Transverse colon (tissue), 4 donors: ENCODE measurements at regions not wholly inside any gene's neighbourhood (a gene's known extent, or its start where the extent isn't known, plus 50 kb on each side); places are given as distances from the start of the nearest gene placed in this dataset.

Source experiments
- DNase-seq: peaks from one replicate; pipeline ENCODE4 v3.0.0-alpha.2; 2019
- H3K27ac ChIP-seq, 4 donors: fragments of 200-600 bp; sonication (generic); 2 replicates each; pipeline ENCODE4 v1.5.1; 2016 to 2018; ENCODE audit warnings: inconsistent platforms in 4 of 4
- H3K27me3 ChIP-seq: fragments of 200-600 bp; sonication (generic); 2 replicates; pipeline ENCODE4 v1.5.1; 2017; ENCODE audit warnings: inconsistent platforms
- H3K36me3 ChIP-seq, 4 donors: fragments of 200-600 bp; sonication (generic); 2 replicates each; pipeline ENCODE4 v1.5.1; 2017 to 2019; ENCODE audit warnings: inconsistent platforms in 4 of 4
- H3K4me1 ChIP-seq, 4 donors: fragments of 200-600 bp; sonication (generic); 2 replicates each; pipeline ENCODE4 v1.5.1; 2017 to 2020; ENCODE audit warnings: inconsistent platforms in 4 of 4
- H3K4me3 ChIP-seq, 4 donors: fragments of 200-600 bp; sonication (generic); 1 replicate in 1 of 4; 2 replicates in 3 of 4; pipeline versions ENCODE4 v1.5.1 to v1.6.1; 2017 to 2019; ENCODE audit warnings: inconsistent platforms in 4 of 4
- H3K9me3 ChIP-seq, 2 donors: fragments of 200-600 bp; sonication (generic); 2 replicates each; pipeline ENCODE4 v1.5.1; 2017 to 2019; ENCODE audit warnings: inconsistent platforms in 2 of 2
- EP300 ChIP-seq: sonication (generic); formaldehyde crosslinking; IDR thresholded peaks from one replicate; pipeline ENCODE4 v1.6.1; 2017; ENCODE audit warnings: antibody characterized with exemption, low read depth
- POLR2A ChIP-seq: fragments of 450-650 bp; IDR thresholded peaks from one replicate; pipeline ENCODE4 v1.6.1; 2016; ENCODE audit warnings: antibody characterized with exemption, mild to moderate bottlenecking, moderate library complexity
- POLR2AphosphoS5 ChIP-seq, 3 donors: sonication (generic); formaldehyde crosslinking; IDR thresholded peaks; one replicate each; pipeline ENCODE4 v1.6.1; 2016; ENCODE audit warnings: antibody characterized with exemption in 3 of 3
- WGBS, 2 donors: methylation state at CpG; one replicate each; pipeline ENCODE4 v1.1.5; 2018; ENCODE audit warnings: low coverage in 1 of 2; 5-methylcytosine and 5-hydroxymethylcytosine counted together
- in situ Hi-C, 4 donors: fragments of 200-750 bp; cut with MboI; loops; one replicate each; pipeline versions ENCODE4 v1.15.0 to v1.15.1; 2017; ENCODE audit warnings: low sequenced_read_pairs in 3 of 4, low pct_ligation_motif_present in 1 of 4, low pct_unique_long_range_greater_than_20kb in 1 of 4
- intact Hi-C: fragments of 100-400 bp; cut with DNase I; formaldehyde crosslinking; loops from one replicate; pipeline ENCODE4 v1.15.1; 2023; ENCODE audit warnings: low total_unique reads
- TF ChIP-seq, protein P1 (sequence below), 5 experiments: fragments of 200-600 bp in 3 of 5; fragments of 450-650 bp in 2 of 5; sonication (generic) in 3 of 5; IDR thresholded peaks; 1 replicate in 2 of 5; 2 replicates in 3 of 5; pipeline ENCODE4 v1.5.1; 2016 to 2017; ENCODE audit warnings: antibody characterized with exemption in 5 of 5, inconsistent platforms in 3 of 5, mild to moderate bottlenecking in 2 of 5, moderate library complexity in 1 of 5

DNA sequence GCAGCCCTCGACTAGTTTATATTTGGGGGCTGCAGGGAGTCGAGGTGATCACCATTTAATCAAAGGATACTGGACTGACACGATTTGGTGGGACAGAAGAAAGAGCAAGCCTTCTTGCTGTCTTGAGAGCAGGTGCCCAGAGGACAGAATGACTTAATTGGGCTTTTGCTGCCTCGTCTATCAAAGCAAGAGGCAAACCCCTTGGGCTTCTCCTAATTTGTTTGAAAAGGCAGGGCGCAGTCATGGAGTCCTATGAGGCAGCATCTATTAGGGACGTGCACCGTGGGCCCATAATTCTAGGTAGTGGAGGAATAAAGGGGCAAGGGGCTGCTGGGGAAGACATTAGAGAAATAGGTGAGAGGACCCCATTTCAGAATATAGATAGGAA, 1411.3 kb downstream of the TBC1D22A start:
- WGBS, 2 donors = 79% methylated on average over 7 of the region's 7 CpGs; no CpG with 5 or more reads in 1 of the 2 donors
- intact Hi-C loops = no loop called here

DNA sequence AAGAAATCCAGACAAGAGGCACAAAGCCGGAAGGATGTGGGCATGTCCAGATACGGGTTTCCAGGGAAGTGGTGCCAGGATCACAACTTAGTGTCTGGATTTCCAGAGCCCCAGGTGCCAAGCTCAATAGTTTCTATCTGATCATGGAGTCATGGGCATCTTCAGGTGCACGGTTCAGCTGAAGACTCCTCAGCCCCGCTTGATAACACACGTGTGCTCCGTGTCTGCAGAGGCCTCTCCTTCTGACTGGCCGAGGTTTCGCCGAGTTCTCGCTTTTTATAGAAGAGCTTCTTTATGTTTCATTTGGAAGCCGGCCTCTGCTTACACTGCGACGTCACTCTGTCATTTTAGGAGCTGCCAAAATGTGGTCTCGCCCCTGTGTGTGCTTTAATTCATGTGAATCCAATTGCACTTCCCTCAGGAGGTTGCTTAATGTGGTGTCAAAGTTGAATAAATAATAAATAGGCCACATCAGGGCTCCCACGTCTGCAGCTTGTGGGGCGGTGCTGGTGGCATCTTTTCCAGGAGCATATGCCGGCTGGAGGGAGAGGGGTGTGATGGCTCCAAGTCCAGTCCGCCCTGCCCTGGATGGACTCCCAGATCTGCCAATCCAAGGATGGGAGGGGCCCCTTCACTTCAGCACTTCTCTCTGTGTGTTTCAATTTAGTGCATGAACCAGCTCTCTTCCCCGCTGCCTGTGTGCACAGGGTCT, 1410.8 kb downstream of the TBC1D22A start:
- Histone ChIP-seq H3K27ac (no peak overlapping the region), H3K4me3 (no peak overlapping the region), H3K27me3 (no peaks in the 10 kb centered on the region), H3K36me3 (no peaks in the 10 kb centered on the region), H3K9me3 (no peaks in the 10 kb centered on the region), H3K4me1 (no peaks in the 10 kb centered on the region)
- no peak for TF ChIP-seq EP300
- no peak for TF ChIP-seq POLR2A
- TF ChIP-seq, protein P1, sequence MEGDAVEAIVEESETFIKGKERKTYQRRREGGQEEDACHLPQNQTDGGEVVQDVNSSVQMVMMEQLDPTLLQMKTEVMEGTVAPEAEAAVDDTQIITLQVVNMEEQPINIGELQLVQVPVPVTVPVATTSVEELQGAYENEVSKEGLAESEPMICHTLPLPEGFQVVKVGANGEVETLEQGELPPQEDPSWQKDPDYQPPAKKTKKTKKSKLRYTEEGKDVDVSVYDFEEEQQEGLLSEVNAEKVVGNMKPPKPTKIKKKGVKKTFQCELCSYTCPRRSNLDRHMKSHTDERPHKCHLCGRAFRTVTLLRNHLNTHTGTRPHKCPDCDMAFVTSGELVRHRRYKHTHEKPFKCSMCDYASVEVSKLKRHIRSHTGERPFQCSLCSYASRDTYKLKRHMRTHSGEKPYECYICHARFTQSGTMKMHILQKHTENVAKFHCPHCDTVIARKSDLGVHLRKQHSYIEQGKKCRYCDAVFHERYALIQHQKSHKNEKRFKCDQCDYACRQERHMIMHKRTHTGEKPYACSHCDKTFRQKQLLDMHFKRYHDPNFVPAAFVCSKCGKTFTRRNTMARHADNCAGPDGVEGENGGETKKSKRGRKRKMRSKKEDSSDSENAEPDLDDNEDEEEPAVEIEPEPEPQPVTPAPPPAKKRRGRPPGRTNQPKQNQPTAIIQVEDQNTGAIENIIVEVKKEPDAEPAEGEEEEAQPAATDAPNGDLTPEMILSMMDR (IDR thresholded peaks at IDR 0.05) = no peak
- no peak for TF ChIP-seq POLR2AphosphoS5 (IDR thresholded peaks at IDR 0.05)
- in situ Hi-C loops = no loop called here
- no peak for DNase-seq
- intact Hi-C loops = no loop called here
- WGBS, 2 donors = 84 to 86% methylated on average over 11 to 19 of the region's 19 CpGs

More for the DNA sequence above, 1411.3 kb downstream of the TBC1D22A start:
- TF ChIP-seq, protein P1 (IDR thresholded peaks at IDR 0.05) = no peak
- TF ChIP-seq EP300 (no peak), POLR2A (no peak), POLR2AphosphoS5 (IDR thresholded peaks at IDR 0.05) (no peak)
- H3K36me3 ChIP-seq = no peaks in the 10 kb centered on the region
- DNase-seq = no peak
- in situ Hi-C loops = no loop called here
- H3K4me3 ChIP-seq = no peak overlapping the region
- H3K27me3 ChIP-seq = no peaks in the 10 kb centered on the region
- no peaks in the 10 kb centered on the region for H3K4me1 ChIP-seq
- H3K27ac ChIP-seq = no peak overlapping the region
- no peaks in the 10 kb centered on the region for H3K9me3 ChIP-seq

DNA sequence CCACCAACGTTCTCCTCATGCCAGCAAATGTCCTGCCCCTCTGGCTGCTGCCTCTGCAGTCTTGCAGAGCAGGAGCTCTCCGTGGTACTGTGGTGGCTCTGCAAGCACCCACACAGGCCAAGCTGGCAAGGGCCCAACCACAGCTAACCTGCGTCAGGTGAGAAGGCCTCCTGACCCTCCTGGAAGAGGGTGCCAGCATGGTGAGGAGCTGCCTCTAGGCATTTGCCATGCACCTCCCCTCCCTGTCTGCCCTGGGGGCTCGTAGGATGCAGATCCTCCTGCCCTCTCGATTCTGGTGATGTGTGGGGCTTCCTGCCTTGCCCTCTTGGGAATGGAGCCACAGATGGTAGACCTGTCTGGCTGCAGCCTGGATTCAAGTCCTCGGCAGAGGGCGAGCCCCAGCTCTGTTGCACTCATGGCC, 1408.8 kb downstream of the TBC1D22A start:
- no peaks in the 10 kb centered on the region for H3K27me3 ChIP-seq

DNA sequence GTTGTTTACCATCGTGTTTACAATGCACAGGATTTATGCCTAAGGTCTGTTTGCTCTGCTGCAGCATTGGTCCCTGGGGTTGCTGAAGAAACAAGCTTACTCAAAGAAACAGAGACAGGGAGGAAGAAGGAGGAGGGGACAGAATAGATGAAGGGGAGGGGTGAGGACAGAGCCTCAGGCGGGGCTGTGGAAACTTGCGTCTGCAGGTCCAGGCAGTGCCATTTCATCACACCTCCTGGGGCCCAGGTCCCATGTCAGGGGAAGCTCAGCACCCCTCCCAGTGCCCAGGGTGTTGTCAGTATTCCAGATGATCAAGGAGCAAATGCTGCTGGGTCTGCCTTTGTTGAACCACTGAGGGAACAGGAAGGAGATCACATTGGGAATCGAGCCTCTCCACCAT, 1406.8 kb downstream of the TBC1D22A start:
- in situ Hi-C loops = no loop called here
- no peaks in the 10 kb centered on the region for H3K9me3 ChIP-seq
- WGBS, 2 donors = 57 to 71% methylated on average over 3 to 4 of the region's 4 CpGs
- H3K27ac ChIP-seq = no peak overlapping the region
- no peaks in the 10 kb centered on the region for H3K36me3 ChIP-seq
- H3K4me1 ChIP-seq = no peaks in the 10 kb centered on the region
- intact Hi-C loops = no loop called here
- H3K4me3 ChIP-seq = no peak overlapping the region
- DNase-seq = no peak
- no peaks in the 10 kb centered on the region for H3K27me3 ChIP-seq
- TF ChIP-seq, protein P1 (IDR thresholded peaks at IDR 0.05) = no peak
- TF ChIP-seq POLR2AphosphoS5 (IDR thresholded peaks at IDR 0.05) = no peak
- no peak for TF ChIP-seq POLR2A
- no peak for TF ChIP-seq EP300

More for the DNA sequence above, 1408.8 kb downstream of the TBC1D22A start:
- intact Hi-C loops (no loop called here), in situ Hi-C loops (no loop called here)
- Histone ChIP-seq H3K9me3 (no peaks in the 10 kb centered on the region), H3K4me3 (no peak overlapping the region), H3K36me3 (no peaks in the 10 kb centered on the region), H3K4me1 (no peaks in the 10 kb centered on the region), H3K27ac (no peak overlapping the region)
- 52 to 73% methylated on average over 2 to 6 of the region's 7 CpGs for WGBS, 2 donors
- no peak for TF ChIP-seq POLR2AphosphoS5 (IDR thresholded peaks at IDR 0.05)
- TF ChIP-seq EP300 = no peak
- TF ChIP-seq, protein P1 (IDR thresholded peaks at IDR 0.05) = no peak
- TF ChIP-seq POLR2A = no peak
- DNase-seq = no peak
